ENCODE measurements at regions not wholly inside any gene's neighbourhood (a gene's known extent, or its start where the extent isn't known, plus 50 kb on each side); places are given as distances from the start of the nearest gene placed in this dataset.

GRCh38 chr2:34307636-34308035, 708.5 kb upstream of the FAM98A start:
- no peak overlapping the region for H3K27ac ChIP-seq (replicated peaks)
- TF ChIP-seq GABPA (IDR thresholded peaks at IDR 0.05; ENCODE audit: low read depth) (no peak), POLR2AphosphoS5 (IDR thresholded peaks at IDR 0.05; ENCODE audit: low read depth) (no peak)
- TF ChIP-seq, protein P1, sequence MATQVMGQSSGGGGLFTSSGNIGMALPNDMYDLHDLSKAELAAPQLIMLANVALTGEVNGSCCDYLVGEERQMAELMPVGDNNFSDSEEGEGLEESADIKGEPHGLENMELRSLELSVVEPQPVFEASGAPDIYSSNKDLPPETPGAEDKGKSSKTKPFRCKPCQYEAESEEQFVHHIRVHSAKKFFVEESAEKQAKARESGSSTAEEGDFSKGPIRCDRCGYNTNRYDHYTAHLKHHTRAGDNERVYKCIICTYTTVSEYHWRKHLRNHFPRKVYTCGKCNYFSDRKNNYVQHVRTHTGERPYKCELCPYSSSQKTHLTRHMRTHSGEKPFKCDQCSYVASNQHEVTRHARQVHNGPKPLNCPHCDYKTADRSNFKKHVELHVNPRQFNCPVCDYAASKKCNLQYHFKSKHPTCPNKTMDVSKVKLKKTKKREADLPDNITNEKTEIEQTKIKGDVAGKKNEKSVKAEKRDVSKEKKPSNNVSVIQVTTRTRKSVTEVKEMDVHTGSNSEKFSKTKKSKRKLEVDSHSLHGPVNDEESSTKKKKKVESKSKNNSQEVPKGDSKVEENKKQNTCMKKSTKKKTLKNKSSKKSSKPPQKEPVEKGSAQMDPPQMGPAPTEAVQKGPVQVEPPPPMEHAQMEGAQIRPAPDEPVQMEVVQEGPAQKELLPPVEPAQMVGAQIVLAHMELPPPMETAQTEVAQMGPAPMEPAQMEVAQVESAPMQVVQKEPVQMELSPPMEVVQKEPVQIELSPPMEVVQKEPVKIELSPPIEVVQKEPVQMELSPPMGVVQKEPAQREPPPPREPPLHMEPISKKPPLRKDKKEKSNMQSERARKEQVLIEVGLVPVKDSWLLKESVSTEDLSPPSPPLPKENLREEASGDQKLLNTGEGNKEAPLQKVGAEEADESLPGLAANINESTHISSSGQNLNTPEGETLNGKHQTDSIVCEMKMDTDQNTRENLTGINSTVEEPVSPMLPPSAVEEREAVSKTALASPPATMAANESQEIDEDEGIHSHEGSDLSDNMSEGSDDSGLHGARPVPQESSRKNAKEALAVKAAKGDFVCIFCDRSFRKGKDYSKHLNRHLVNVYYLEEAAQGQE (IDR thresholded peaks at IDR 0.05; ENCODE audit: insufficient replicate concordance, low read depth) = no peak

GRCh38 chr2:34306745-34307144, 707.6 kb upstream of the FAM98A start:
- no peak overlapping the region for H3K4me3 ChIP-seq (replicated peaks; ENCODE audit: insufficient read depth, low read length)
- no peak for DNase-seq (ENCODE audit: low read depth in 1 of 2, low spot score in 1 of 2)
- TF ChIP-seq, protein P2, sequence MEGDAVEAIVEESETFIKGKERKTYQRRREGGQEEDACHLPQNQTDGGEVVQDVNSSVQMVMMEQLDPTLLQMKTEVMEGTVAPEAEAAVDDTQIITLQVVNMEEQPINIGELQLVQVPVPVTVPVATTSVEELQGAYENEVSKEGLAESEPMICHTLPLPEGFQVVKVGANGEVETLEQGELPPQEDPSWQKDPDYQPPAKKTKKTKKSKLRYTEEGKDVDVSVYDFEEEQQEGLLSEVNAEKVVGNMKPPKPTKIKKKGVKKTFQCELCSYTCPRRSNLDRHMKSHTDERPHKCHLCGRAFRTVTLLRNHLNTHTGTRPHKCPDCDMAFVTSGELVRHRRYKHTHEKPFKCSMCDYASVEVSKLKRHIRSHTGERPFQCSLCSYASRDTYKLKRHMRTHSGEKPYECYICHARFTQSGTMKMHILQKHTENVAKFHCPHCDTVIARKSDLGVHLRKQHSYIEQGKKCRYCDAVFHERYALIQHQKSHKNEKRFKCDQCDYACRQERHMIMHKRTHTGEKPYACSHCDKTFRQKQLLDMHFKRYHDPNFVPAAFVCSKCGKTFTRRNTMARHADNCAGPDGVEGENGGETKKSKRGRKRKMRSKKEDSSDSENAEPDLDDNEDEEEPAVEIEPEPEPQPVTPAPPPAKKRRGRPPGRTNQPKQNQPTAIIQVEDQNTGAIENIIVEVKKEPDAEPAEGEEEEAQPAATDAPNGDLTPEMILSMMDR (IDR thresholded peaks at IDR 0.05; ENCODE audit: insufficient read depth, low read length) = no peak
- no peak for TF ChIP-seq POLR2AphosphoS5 (IDR thresholded peaks at IDR 0.05; ENCODE audit: low read depth)
- TF ChIP-seq, protein P1 (IDR thresholded peaks at IDR 0.05; ENCODE audit: insufficient replicate concordance, low read depth) = no peak
- no peak for TF ChIP-seq SPI1 (IDR thresholded peaks at IDR 0.05; ENCODE audit: borderline replicate concordance, low read depth)
- no peak for TF ChIP-seq GABPA (IDR thresholded peaks at IDR 0.05; ENCODE audit: low read depth)
- no peak overlapping the region for H3K27ac ChIP-seq (replicated peaks)
- no peaks in the 10 kb centered on the region for H3K27me3 ChIP-seq (ENCODE audit: insufficient read depth, poor library complexity, severe bottlenecking)

More at GRCh38 chr2:34307636-34308035, 708.5 kb upstream of the FAM98A start:
- H3K4me3 ChIP-seq (replicated peaks; ENCODE audit: insufficient read depth, low read length) = no peak overlapping the region
- no peaks in the 10 kb centered on the region for H3K27me3 ChIP-seq (ENCODE audit: insufficient read depth, poor library complexity, severe bottlenecking)
- no peak for DNase-seq (ENCODE audit: low read depth in 1 of 2, low spot score in 1 of 2)

DNA sequence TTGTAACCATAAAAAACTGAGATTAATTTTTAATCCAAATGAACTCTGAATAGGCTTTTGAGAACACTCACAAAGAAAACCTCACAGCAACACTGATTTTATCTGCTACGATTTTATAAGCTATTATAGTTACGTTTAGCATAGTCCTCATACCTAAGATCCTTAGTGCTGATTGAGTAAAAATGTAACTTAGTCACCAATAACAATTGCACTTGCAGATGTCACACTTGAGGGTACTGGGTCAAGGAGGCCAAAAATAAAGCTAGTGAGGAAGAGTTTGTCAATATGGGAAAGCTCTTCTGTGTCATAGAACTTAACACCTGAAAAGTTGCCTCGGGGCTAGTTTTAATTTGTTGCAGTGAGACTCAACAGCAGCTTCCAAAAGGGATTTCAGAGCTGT, 706.5 kb upstream of the FAM98A start:
- Histone ChIP-seq H3K27ac (replicated peaks) (no peak overlapping the region), H3K4me3 (replicated peaks; ENCODE audit: insufficient read depth, low read length) (no peak overlapping the region), H3K27me3 (ENCODE audit: insufficient read depth, poor library complexity, severe bottlenecking) (no peaks in the 10 kb centered on the region)
- no peak for DNase-seq (ENCODE audit: low read depth in 1 of 2, low spot score in 1 of 2)
- TF ChIP-seq SPI1 (IDR thresholded peaks at IDR 0.05; ENCODE audit: borderline replicate concordance, low read depth) (no peak), GABPA (IDR thresholded peaks at IDR 0.05; ENCODE audit: low read depth) (no peak)
- TF ChIP-seq, protein P1 (IDR thresholded peaks at IDR 0.05; ENCODE audit: insufficient replicate concordance, low read depth) = no peak

- TF ChIP-seq, protein P2 (IDR thresholded peaks at IDR 0.05; ENCODE audit: insufficient read depth, low read length) = no peak
- TF ChIP-seq, protein P1 (IDR thresholded peaks at IDR 0.05; ENCODE audit: insufficient replicate concordance, low read depth) = no peak
- TF ChIP-seq GABPA (IDR thresholded peaks at IDR 0.05; ENCODE audit: low read depth) = no peak
- no peak for TF ChIP-seq POLR2AphosphoS5 (IDR thresholded peaks at IDR 0.05; ENCODE audit: low read depth)
- TF ChIP-seq SPI1 (IDR thresholded peaks at IDR 0.05; ENCODE audit: borderline replicate concordance, low read depth) = no peak
- Histone ChIP-seq H3K27me3 (ENCODE audit: insufficient read depth, poor library complexity, severe bottlenecking) (no peaks in the 10 kb centered on the region), H3K4me3 (replicated peaks; ENCODE audit: insufficient read depth, low read length) (no peak overlapping the region), H3K27ac (replicated peaks) (no peak overlapping the region)
- DNase-seq (ENCODE audit: low read depth in 1 of 2, low spot score in 1 of 2) = no peak
These were observed 695.9 kb upstream of the FAM98A start for GRCh38 chr2:34294961-34295360.

All from HL-60 (cell line).